ENCODE measurements at regions not wholly inside any gene's neighbourhood (a gene's known extent, or its start where the extent isn't known, plus 50 kb on each side); places are given as distances from the start of the nearest gene placed in this dataset.

DNA sequence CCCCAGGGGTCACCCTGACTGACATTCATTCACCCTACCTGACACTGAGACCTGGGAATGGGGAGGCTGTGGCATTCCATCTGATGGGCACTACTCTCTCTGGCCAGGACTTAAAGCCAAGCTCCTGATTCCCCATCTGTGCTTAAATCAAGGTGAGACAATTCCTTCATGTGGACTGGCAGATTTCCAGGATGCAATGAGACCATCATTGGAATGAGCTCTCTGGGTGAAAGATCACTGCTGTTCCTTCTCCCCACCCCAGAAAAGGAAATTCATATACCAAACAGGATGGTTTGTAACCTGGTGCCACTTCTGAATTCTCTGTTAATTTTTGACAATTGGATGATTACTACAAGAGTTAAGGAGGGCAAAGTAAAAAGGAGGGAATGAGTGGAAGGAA lies 354.8 kb downstream of the MID1IP1 start:
- Mint-ChIP-seq H3K27ac (no peak overlapping the region), H3K36me3 (no peaks in the 10 kb centered on the region), H3K27me3 (no peaks in the 10 kb centered on the region), H3K4me3 (no peak overlapping the region), H3K9me3 (no peaks in the 10 kb centered on the region), H3K4me1 (no peaks in the 10 kb centered on the region)
- ATAC-seq (ENCODE audit: low read depth in 2 of 2) (no peak), DNase-seq (no peak)
- H3K27me3 ChIP-seq (ENCODE audit: control insufficient read depth, insufficient read depth, low read length): no peaks in the 10 kb centered on the region
- no peaks in the 10 kb centered on the region for H3K9me3 ChIP-seq (ENCODE audit: control insufficient read depth in 2 of 2, low read length in 2 of 2)
- H3K4me3 ChIP-seq (ENCODE audit: low read depth, low read length): no peak overlapping the region
- H3K4me1 ChIP-seq (ENCODE audit: control insufficient read depth, insufficient read depth, low read length, poor library complexity, severe bottlenecking): no peaks in the 10 kb centered on the region
- no peaks in the 10 kb centered on the region for H3K36me3 ChIP-seq (ENCODE audit: control insufficient read depth, insufficient read depth, low read length)
- H3K27ac ChIP-seq (ENCODE audit: insufficient read depth, low read length, poor library complexity, severe bottlenecking): no peak overlapping the region

DNA sequence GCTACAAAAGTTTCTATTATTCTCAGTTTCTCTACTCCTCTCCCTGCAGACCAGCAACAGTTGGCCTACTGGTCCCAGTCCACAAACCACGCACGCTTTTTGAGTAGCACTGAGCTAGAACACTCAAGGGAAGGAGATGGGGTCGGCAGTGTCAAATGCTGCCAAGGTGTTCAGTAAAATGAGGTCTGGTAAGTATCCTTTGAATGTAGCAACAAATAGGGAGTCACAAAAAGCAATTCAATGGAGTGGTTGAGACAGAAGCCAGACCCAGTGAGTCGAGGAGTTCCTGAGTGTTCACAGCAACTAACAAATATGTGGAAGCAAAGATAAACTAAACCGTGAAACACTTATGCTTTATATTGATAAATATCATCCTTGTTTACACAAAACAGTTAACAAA lies 355.7 kb downstream of the MID1IP1 start:
- peaks cover 0 to 5% (median 2%) of the 10 kb centered on the region in 4 donors for H3K4me1 Mint-ChIP-seq
- H3K27ac Mint-ChIP-seq: no peak overlapping the region
- H3K27me3 Mint-ChIP-seq: no peaks in the 10 kb centered on the region
- H3K4me3 ChIP-seq (ENCODE audit: low read depth, low read length): no peak overlapping the region
- no peaks in the 10 kb centered on the region for H3K36me3 Mint-ChIP-seq
- ATAC-seq (ENCODE audit: low read depth in 2 of 2) (no peak), DNase-seq (no peak)
- no peaks in the 10 kb centered on the region for H3K9me3 ChIP-seq (ENCODE audit: control insufficient read depth in 2 of 2, low read length in 2 of 2)
- no peak overlapping the region for H3K27ac ChIP-seq (ENCODE audit: insufficient read depth, low read length, poor library complexity, severe bottlenecking)
- no peaks in the 10 kb centered on the region for H3K36me3 ChIP-seq (ENCODE audit: control insufficient read depth, insufficient read depth, low read length)
- H3K4me1 ChIP-seq (ENCODE audit: control insufficient read depth, insufficient read depth, low read length, poor library complexity, severe bottlenecking): no peaks in the 10 kb centered on the region
- H3K9me3 Mint-ChIP-seq: no peaks in the 10 kb centered on the region
- H3K27me3 ChIP-seq (ENCODE audit: control insufficient read depth, insufficient read depth, low read length): no peaks in the 10 kb centered on the region
- H3K4me3 Mint-ChIP-seq: no peak overlapping the region

DNA sequence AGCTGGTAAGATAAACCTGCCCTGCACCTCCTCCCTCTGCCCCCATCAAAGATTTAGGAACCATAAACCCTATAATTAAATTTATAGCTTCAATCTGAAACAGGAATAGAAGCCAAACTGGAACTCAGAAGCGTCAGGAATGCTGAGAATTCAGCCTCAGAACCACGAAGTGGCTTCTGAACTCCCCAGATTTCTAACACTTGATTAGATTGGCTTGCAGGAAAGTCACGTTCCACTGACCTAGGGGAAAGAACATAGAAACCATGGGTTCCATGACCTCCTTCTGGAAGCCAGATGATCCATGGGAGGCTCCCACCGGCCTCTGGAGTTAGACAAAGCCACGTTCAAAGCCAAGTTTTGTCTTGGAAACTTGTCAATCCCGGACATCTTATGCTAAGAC lies 356.5 kb downstream of the MID1IP1 start:
- H3K9me3 Mint-ChIP-seq: no peaks in the 10 kb centered on the region
- no peak overlapping the region for H3K4me3 Mint-ChIP-seq
- H3K27ac Mint-ChIP-seq: no peak overlapping the region
- Histone ChIP-seq H3K36me3 (ENCODE audit: control insufficient read depth, insufficient read depth, low read length) (no peaks in the 10 kb centered on the region), H3K4me1 (ENCODE audit: control insufficient read depth, insufficient read depth, low read length, poor library complexity, severe bottlenecking) (peaks cover 4% of the 10 kb centered on the region), H3K9me3 (ENCODE audit: control insufficient read depth in 2 of 2, low read length in 2 of 2) (no peaks in the 10 kb centered on the region), H3K27me3 (ENCODE audit: control insufficient read depth, insufficient read depth, low read length) (no peaks in the 10 kb centered on the region), H3K4me3 (ENCODE audit: low read depth, low read length) (no peak overlapping the region), H3K27ac (ENCODE audit: insufficient read depth, low read length, poor library complexity, severe bottlenecking) (no peak overlapping the region)
- H3K27me3 Mint-ChIP-seq: no peaks in the 10 kb centered on the region
- H3K36me3 Mint-ChIP-seq: no peaks in the 10 kb centered on the region
- DNase-seq (no peak), ATAC-seq (ENCODE audit: low read depth in 2 of 2) (no peak)
- peaks cover 0 to 10% (median 5%) of the 10 kb centered on the region in 4 donors for H3K4me1 Mint-ChIP-seq

DNA sequence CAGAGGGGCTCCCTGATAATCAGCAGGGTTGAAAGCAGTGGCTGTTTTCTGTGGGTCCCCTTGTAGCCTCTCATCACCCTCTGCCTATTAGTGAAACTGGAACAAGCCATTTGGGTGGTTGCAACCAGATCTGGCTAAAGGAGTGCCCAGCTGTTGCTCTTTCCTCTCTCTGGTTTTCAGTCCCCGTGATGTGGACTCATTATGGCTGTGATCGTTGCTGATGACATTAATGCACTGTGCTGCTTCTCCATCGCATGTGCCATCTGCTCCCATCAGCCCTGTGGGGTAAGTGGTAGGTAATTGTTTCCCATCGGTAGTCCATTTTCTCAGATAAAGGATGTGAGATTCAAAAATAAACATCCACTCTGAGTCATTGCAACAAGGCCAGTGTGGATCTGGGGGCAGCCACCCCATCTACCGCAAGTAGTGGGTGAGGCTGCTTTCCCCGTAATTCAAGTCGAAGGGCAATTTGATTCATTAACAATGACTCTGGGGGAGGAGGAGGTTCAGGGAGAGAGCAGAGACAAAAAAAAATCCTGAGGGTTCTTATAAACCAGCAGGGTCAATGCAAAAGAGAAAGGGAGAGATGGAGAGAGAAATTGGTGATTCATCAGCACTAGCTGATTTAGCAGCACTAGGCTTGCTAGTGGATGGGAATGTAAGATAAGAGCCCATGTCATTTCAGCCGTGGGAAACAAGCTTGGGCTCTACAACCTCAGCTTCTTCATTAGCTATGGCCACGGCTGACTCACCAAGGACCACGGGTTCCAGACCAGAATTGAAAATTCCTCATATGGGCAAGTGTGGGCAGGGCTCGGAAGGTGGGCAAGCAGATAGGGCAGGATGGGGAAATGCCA lies 357.8 kb downstream of the MID1IP1 start:
- H3K9me3 ChIP-seq (ENCODE audit: control insufficient read depth in 2 of 2, low read length in 2 of 2): no peaks in the 10 kb centered on the region
- H3K4me3 ChIP-seq (ENCODE audit: low read depth, low read length): no peak overlapping the region
- H3K36me3 ChIP-seq (ENCODE audit: control insufficient read depth, insufficient read depth, low read length): no peaks in the 10 kb centered on the region
- no peak for ATAC-seq (ENCODE audit: low read depth in 2 of 2)
- Mint-ChIP-seq H3K27me3 (no peaks in the 10 kb centered on the region), H3K36me3 (no peaks in the 10 kb centered on the region), H3K4me3 (no peak overlapping the region), H3K9me3 (no peaks in the 10 kb centered on the region), H3K4me1 (peaks cover 0 to 19% (median 12%) of the 10 kb centered on the region in 4 donors), H3K27ac (no peak overlapping the region)
- DNase-seq: no peak
- H3K4me1 ChIP-seq (ENCODE audit: control insufficient read depth, insufficient read depth, low read length, poor library complexity, severe bottlenecking): peaks cover 7% of the 10 kb centered on the region
- no peaks in the 10 kb centered on the region for H3K27me3 ChIP-seq (ENCODE audit: control insufficient read depth, insufficient read depth, low read length)
- no peak overlapping the region for H3K27ac ChIP-seq (ENCODE audit: insufficient read depth, low read length, poor library complexity, severe bottlenecking)

DNA sequence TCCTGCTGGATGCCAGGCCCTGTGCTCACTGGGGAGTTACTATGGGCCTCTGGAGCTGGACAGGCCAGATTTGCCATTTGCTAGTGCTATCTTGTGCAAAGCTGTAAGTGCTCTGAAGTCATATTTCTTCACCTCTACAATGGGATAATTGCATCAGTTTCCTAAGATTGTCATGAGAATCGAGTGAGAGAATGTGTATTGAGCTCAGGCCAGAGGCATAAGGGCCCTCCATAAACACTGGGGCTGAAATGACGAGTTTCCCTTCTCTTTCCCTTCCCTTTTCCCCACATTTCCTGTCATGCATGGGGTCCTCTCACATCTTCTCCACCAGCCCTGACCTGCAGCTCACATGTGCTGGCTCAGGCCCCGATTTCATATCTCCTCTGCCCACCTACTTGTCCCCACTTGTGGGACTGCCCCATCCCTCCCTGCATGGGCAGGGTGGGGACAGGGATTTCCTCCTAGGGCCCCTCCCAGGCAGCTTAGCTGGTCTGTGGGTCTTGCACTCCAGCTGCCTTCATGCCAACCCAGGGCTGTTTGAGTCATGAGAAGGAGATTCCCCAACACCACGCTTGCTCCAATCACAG lies 358.8 kb downstream of the MID1IP1 start:
- no peaks in the 10 kb centered on the region for H3K9me3 ChIP-seq (ENCODE audit: control insufficient read depth in 2 of 2, low read length in 2 of 2)
- H3K27me3 ChIP-seq (ENCODE audit: control insufficient read depth, insufficient read depth, low read length): no peaks in the 10 kb centered on the region
- H3K4me1 ChIP-seq (ENCODE audit: control insufficient read depth, insufficient read depth, low read length, poor library complexity, severe bottlenecking): peaks cover 7% of the 10 kb centered on the region
- Mint-ChIP-seq H3K4me3 (no peak overlapping the region), H3K27me3 (no peaks in the 10 kb centered on the region), H3K9me3 (no peaks in the 10 kb centered on the region), H3K27ac (no peak overlapping the region), H3K36me3 (no peaks in the 10 kb centered on the region), H3K4me1 (peaks cover 0 to 21% (median 12%) of the 10 kb centered on the region in 4 donors)
- no peak for DNase-seq
- H3K4me3 ChIP-seq (ENCODE audit: low read depth, low read length): no peak overlapping the region
- H3K36me3 ChIP-seq (ENCODE audit: control insufficient read depth, insufficient read depth, low read length): no peaks in the 10 kb centered on the region
- ATAC-seq (ENCODE audit: low read depth in 2 of 2): no peak
- no peak overlapping the region for H3K27ac ChIP-seq (ENCODE audit: insufficient read depth, low read length, poor library complexity, severe bottlenecking)

DNA sequence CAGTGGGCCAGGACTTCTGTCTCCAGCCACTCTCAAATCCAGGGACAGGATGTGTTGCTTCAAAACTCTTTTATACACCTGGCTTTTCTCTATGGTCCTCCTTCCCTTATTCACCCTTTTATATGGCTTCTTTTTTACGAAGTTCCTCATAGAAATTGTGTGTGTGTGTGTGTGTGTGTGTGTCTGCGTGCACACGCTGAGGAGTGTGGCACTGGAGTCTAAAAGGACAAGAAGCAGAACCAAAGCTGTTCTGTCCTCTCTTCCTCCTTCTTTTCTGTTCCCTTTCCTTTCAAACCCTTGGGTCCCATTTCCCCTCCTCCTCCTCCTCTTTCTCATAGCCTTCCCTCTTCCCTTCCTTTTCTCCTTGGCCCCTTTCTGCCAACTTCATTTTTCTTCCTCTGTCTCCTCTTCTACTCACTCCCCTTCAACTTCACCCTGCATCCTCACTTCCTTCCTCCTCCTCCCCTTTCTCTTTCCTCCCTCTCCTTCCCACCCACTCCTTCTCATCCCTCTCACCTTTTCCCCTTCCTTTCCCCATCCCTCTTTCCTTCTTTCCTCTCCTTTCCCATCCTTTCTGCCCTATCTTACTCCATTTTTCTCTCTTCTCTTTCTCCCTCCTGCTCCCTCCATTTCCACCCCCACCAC lies 360.5 kb downstream of the MID1IP1 start:
- no peaks in the 10 kb centered on the region for H3K9me3 ChIP-seq (ENCODE audit: control insufficient read depth in 2 of 2, low read length in 2 of 2)
- ATAC-seq (ENCODE audit: low read depth in 2 of 2) (no peak), DNase-seq (no peak)
- Mint-ChIP-seq H3K36me3 (no peaks in the 10 kb centered on the region), H3K27ac (no peak overlapping the region), H3K9me3 (no peaks in the 10 kb centered on the region), H3K4me3 (peak overlapping the region in 2 of 4 donors; percentile 35 to 78), H3K4me1 (peaks cover 0 to 21% (median 14%) of the 10 kb centered on the region in 4 donors), H3K27me3 (no peaks in the 10 kb centered on the region)
- H3K4me3 ChIP-seq (ENCODE audit: low read depth, low read length): no peak overlapping the region
- no peak overlapping the region for H3K27ac ChIP-seq (ENCODE audit: insufficient read depth, low read length, poor library complexity, severe bottlenecking)
- H3K36me3 ChIP-seq (ENCODE audit: control insufficient read depth, insufficient read depth, low read length): no peaks in the 10 kb centered on the region
- peaks cover 7% of the 10 kb centered on the region for H3K4me1 ChIP-seq (ENCODE audit: control insufficient read depth, insufficient read depth, low read length, poor library complexity, severe bottlenecking)
- no peaks in the 10 kb centered on the region for H3K27me3 ChIP-seq (ENCODE audit: control insufficient read depth, insufficient read depth, low read length)

DNA sequence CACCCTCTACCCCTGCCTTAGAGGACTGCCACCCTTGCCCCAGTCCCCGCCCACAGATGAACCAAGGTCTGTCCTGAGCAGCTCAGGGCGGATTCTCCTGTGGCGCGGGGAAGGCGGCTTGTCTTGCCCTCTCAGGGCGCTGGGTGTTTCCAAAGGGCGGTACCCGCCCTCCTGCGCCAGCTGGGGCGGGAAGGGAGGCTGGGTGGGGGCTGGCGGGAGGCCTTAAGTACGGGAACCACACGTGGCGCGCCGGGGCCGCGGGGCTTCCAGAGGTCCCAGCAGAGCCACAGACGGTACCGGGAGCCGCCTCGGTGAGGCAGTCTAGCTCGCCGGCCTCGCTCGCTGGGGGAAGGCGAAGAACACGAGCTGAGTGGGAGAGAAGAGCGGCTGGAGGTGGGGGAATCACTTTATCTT lies 361.1 kb downstream of the MID1IP1 start:
- peaks cover 10% of the 10 kb centered on the region for H3K4me1 ChIP-seq (ENCODE audit: control insufficient read depth, insufficient read depth, low read length, poor library complexity, severe bottlenecking)
- DNase-seq (peak; percentile 11 to 40 (median 38)), ATAC-seq (ENCODE audit: low read depth in 2 of 2) (peak; percentile 52 to 68)
- H3K9me3 Mint-ChIP-seq: no peaks in the 10 kb centered on the region
- H3K36me3 Mint-ChIP-seq: no peaks in the 10 kb centered on the region
- no peaks in the 10 kb centered on the region for H3K9me3 ChIP-seq (ENCODE audit: control insufficient read depth in 2 of 2, low read length in 2 of 2)
- H3K36me3 ChIP-seq (ENCODE audit: control insufficient read depth, insufficient read depth, low read length): no peaks in the 10 kb centered on the region
- H3K4me3 ChIP-seq (ENCODE audit: low read depth, low read length): no peak overlapping the region
- H3K4me3 Mint-ChIP-seq: peak overlapping the region; percentile 27 to 85 (median 76)
- no peaks in the 10 kb centered on the region for H3K27me3 Mint-ChIP-seq
- peaks cover 0 to 22% (median 14%) of the 10 kb centered on the region in 4 donors for H3K4me1 Mint-ChIP-seq
- peak overlapping the region in 1 of 3 donors; percentile 84 for H3K27ac Mint-ChIP-seq
- H3K27ac ChIP-seq (ENCODE audit: insufficient read depth, low read length, poor library complexity, severe bottlenecking): no peak overlapping the region
- H3K27me3 ChIP-seq (ENCODE audit: control insufficient read depth, insufficient read depth, low read length): no peaks in the 10 kb centered on the region

Measured in CD4-positive, CD25-positive, alpha-beta regulatory T cell (primary cell).